ENCODE measurements at regions not wholly inside any gene's neighbourhood (a gene's known extent, or its start where the extent isn't known, plus 50 kb on each side); places are given as distances from the start of the nearest gene placed in this dataset.
"Not testable (repeated sequence)": the region's sequence is repeated elsewhere in the genome, so short reads cannot be mapped to it uniquely, and the experiment has no call there.

GRCh38 chr2:55124682-55125081 lies 74.4 kb upstream of the RTN4 start:
- not testable (repeated sequence) for TF ChIP-seq CTCF (conservative IDR thresholded peaks at IDR 0.05; ENCODE audit: low read length); EZH2phosphoT487 (IDR thresholded peaks at IDR 0.05; ENCODE audit: borderline replicate concordance)
